ENCODE measurements at regions not wholly inside any gene's neighbourhood (a gene's known extent, or its start where the extent isn't known, plus 50 kb on each side); places are given as distances from the start of the nearest gene placed in this dataset.
A peak's percentile ranks its signal among the peaks of the same experiment; 100 is the strongest.

DNA sequence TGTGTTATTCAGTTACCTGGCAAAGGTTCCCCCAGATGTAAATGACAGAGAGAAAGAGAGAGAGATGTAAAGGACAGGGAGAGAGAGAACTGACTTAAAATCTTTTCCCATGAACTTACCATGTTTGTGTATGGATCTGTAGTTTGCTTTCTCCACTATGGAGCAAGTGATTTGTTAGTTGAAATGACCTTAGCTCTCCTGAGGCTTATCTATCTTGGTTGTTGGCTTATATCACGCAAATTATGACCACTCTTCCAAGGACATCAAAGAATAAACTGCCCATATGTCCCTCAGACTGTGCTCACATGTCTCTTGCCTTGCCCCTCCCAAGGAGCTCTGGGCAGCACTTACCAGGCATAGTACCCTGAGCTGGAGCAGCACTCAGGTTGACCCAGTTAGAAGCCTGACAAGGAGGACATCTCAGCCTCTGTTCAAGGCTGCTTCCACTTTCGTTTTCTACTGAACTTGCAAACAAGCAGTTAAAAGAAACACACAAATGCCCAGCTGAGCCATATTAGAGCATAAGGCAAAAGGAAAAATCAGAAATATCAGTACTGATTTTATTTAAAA, 95.3 kb upstream of the RCN1 start:
- DNase-seq = no peak
- POLR2A ChIA-PET = no interaction called here
- peak; percentile 58 for ATAC-seq
- H3K4me3 Mint-ChIP-seq = no peak overlapping the region
- CTCF ChIA-PET = interaction anchor here (0.7 kb wide), 1 partner anchor 11 kb away, joined by 3 read pairs; no protein-coding TSS in a partner anchor
- H3K9me3 Mint-ChIP-seq = no peaks in the 10 kb centered on the region
- no peaks in the 10 kb centered on the region for H3K36me3 Mint-ChIP-seq (ENCODE audit: low read depth)
- intact Hi-C loops (cut with micrococcal nuclease) = no loop called here
- TF ChIP-seq, protein P1, sequence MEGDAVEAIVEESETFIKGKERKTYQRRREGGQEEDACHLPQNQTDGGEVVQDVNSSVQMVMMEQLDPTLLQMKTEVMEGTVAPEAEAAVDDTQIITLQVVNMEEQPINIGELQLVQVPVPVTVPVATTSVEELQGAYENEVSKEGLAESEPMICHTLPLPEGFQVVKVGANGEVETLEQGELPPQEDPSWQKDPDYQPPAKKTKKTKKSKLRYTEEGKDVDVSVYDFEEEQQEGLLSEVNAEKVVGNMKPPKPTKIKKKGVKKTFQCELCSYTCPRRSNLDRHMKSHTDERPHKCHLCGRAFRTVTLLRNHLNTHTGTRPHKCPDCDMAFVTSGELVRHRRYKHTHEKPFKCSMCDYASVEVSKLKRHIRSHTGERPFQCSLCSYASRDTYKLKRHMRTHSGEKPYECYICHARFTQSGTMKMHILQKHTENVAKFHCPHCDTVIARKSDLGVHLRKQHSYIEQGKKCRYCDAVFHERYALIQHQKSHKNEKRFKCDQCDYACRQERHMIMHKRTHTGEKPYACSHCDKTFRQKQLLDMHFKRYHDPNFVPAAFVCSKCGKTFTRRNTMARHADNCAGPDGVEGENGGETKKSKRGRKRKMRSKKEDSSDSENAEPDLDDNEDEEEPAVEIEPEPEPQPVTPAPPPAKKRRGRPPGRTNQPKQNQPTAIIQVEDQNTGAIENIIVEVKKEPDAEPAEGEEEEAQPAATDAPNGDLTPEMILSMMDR (IDR thresholded peaks at IDR 0.05) = no peak
- H3K27me3 Mint-ChIP-seq = peaks cover 7% of the 10 kb centered on the region
- peaks cover 11% of the 10 kb centered on the region for H3K4me1 Mint-ChIP-seq (ENCODE audit: low read depth)
- H3K27ac Mint-ChIP-seq = no peak overlapping the region

DNA sequence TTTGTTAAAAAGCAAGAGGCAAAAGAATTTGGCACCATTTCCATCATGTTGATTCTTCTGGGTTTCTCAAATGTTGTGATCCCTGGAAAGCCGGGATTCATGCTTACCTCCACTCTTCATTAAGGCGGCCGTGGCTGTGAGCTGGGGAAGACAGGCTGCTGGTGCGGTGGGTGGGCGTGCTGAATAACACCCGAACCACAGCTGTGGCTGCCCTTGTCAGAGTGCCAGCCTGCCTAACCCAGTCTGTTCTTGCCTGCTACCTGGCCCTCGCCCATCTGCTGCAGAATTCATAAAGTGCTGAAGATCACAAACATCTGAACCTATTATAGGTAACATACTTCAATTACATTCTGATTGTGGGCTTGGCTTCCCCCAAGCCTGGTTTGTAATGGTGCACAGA, 95.8 kb upstream of the RCN1 start:
- ATAC-seq (no peak), DNase-seq (no peak)
- no peak overlapping the region for H3K27ac Mint-ChIP-seq

DNA sequence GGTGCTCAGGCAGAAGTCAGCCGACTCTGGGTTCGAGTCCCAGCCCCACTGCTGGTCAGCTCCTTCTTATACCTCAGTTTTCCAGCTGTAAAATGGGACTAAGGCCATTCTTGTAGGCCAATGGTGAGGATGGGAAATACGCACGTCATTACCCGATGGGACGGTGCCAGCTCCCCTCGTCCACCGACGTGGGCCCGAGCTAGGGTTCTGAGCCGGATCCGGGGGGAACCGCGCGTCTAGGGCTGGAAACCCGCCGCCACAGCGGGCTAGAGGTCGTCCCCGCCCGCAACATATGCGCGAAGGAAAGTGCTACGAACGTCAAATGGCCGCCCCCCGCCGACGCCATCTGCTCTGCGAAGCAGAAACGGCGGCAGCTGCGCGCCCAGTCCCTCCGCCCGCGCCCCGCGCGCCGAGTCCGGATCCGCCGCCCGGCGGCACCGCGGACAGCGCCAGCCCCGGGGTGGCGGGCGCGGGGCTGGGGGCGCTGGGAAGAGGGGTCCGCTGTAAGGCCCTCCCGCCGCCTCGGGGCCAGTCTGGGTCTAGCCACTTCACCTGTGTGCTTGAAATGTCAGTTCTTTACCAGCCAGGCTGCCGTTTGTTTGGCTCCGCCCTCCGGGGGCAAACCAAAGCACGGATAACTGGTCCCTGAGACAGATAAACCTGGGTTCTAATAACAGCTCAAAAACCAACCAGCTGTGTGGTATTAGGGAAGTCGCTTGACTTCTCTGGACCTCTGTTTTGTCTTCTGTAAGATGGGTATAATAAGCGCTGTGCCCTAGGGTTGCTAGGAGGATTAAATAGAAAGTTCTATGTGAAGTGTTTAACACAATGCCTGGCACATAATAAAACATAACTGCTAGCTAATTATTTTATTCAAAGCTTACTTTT, 103.5 kb upstream of the RCN1 start:
- Mint-ChIP-seq H3K9me3 (no peaks in the 10 kb centered on the region), H3K36me3 (ENCODE audit: low read depth) (no peaks in the 10 kb centered on the region), H3K4me1 (ENCODE audit: low read depth) (no peaks in the 10 kb centered on the region), H3K27ac (no peak overlapping the region), H3K4me3 (no peak overlapping the region), H3K27me3 (peaks cover 41% of the 10 kb centered on the region)
- no peak for ATAC-seq
- TF ChIP-seq, protein P1 (IDR thresholded peaks at IDR 0.05) = no peak
- ChIA-PET CTCF (interaction anchor here (1.6 to 2.0 kb wide), 3 partner anchors 20 to 30 kb away, joined by 3 to 6 read pairs (median 3); no protein-coding TSS in a partner anchor), POLR2A (no interaction called here)
- intact Hi-C loops (cut with micrococcal nuclease) = no loop called here
- DNase-seq = no peak

More for the DNA sequence above, 95.8 kb upstream of the RCN1 start:
- intact Hi-C loops (cut with micrococcal nuclease) = no loop called here
- peaks cover 8% of the 10 kb centered on the region for H3K27me3 Mint-ChIP-seq
- no peaks in the 10 kb centered on the region for H3K36me3 Mint-ChIP-seq (ENCODE audit: low read depth)
- POLR2A ChIA-PET = no interaction called here
- TF ChIP-seq, protein P1 (IDR thresholded peaks at IDR 0.05) = no peak
- H3K4me3 Mint-ChIP-seq = no peak overlapping the region
- CTCF ChIA-PET = no interaction called here
- H3K4me1 Mint-ChIP-seq (ENCODE audit: low read depth) = peaks cover 11% of the 10 kb centered on the region
- no peaks in the 10 kb centered on the region for H3K9me3 Mint-ChIP-seq

DNA sequence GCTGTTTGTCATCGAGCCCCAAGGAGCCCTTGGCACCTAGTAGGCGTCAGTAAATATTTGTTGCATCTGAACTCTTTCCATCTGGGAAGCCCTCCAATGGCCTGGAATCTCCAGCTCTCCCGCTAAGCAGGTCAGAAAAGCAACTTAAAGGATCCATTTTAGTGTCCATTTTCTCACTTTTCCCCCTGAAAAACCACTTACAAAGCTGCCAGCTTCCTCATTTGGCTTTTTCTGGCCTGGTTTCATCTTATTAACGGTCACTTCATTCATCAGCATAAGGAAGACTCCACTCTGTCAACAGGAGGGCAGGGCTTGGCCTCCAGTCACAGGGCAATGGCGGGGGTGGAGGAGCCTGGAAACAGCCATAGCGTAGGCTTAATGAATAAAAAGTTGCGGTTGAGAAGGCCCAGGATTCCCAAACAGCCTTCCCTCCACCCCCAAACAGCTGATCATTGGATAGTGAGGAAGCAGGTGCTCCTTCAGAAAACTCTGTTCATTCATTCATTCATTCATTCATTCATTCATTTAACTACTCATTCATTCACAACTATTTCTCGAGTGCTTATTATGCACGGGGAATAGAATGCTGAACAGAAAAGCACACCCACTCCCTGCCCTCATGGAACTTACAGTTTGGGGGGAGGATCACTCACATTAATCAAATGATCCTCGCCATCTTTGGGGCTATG, 104.5 kb upstream of the RCN1 start:
- TF ChIP-seq, protein P1 (IDR thresholded peaks at IDR 0.05) = no peak
- no peaks in the 10 kb centered on the region for H3K9me3 Mint-ChIP-seq
- no peak overlapping the region for H3K27ac Mint-ChIP-seq
- CTCF ChIA-PET = interaction anchor here (0.8 to 2.0 kb wide), 3 partner anchors 17 to 28 kb away, joined by 3 to 8 read pairs (median 6); no protein-coding TSS in a partner anchor
- H3K27me3 Mint-ChIP-seq = peaks cover 41% of the 10 kb centered on the region
- intact Hi-C loops (cut with micrococcal nuclease) = no loop called here
- no peak overlapping the region for H3K4me3 Mint-ChIP-seq
- POLR2A ChIA-PET = no interaction called here
- no peaks in the 10 kb centered on the region for H3K36me3 Mint-ChIP-seq (ENCODE audit: low read depth)
- DNase-seq = no peak
- no peak for ATAC-seq
- no peaks in the 10 kb centered on the region for H3K4me1 Mint-ChIP-seq (ENCODE audit: low read depth)
